ENCODE measurements at regions not wholly inside any gene's neighbourhood (a gene's known extent, or its start where the extent isn't known, plus 50 kb on each side); places are given as distances from the start of the nearest gene placed in this dataset.
"Not testable (repeated sequence)": the region's sequence is repeated elsewhere in the genome, so short reads cannot be mapped to it uniquely, and the experiment has no call there.

DNA sequence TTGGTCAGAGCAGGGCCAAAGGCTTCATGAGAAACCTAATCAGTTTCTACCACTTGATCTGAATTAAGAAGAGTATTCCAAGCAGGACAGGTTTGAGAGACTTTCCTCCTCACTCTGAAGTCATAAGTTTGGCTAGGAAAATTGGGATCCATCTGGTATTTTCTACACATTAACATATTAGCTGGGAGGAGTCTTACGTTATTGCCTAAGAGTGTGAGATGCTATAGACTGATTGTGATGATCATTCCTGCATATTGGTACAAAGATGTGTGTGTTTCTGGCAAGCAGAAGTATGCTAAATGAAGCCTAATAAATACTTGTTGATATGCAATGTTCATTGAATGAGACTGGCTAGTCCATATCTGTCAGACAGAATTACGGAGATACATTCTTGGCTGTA, 73.5 kb upstream of the RASGRP1 start:
- H3K4me1 Mint-ChIP-seq: peaks cover 12% of the 10 kb centered on the region
- DNase-seq: no peak
- H3K4me3 Mint-ChIP-seq: no peak overlapping the region
- no peaks in the 10 kb centered on the region for H3K9me3 Mint-ChIP-seq
- H3K27ac Mint-ChIP-seq: no peak overlapping the region
- peaks cover 3% of the 10 kb centered on the region for H3K27me3 Mint-ChIP-seq (ENCODE audit: low read depth, poor library complexity)
- H3K36me3 Mint-ChIP-seq (ENCODE audit: low read depth): no peaks in the 10 kb centered on the region
- TF ChIP-seq, protein P1, sequence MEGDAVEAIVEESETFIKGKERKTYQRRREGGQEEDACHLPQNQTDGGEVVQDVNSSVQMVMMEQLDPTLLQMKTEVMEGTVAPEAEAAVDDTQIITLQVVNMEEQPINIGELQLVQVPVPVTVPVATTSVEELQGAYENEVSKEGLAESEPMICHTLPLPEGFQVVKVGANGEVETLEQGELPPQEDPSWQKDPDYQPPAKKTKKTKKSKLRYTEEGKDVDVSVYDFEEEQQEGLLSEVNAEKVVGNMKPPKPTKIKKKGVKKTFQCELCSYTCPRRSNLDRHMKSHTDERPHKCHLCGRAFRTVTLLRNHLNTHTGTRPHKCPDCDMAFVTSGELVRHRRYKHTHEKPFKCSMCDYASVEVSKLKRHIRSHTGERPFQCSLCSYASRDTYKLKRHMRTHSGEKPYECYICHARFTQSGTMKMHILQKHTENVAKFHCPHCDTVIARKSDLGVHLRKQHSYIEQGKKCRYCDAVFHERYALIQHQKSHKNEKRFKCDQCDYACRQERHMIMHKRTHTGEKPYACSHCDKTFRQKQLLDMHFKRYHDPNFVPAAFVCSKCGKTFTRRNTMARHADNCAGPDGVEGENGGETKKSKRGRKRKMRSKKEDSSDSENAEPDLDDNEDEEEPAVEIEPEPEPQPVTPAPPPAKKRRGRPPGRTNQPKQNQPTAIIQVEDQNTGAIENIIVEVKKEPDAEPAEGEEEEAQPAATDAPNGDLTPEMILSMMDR (IDR thresholded peaks at IDR 0.05): no peak

DNA sequence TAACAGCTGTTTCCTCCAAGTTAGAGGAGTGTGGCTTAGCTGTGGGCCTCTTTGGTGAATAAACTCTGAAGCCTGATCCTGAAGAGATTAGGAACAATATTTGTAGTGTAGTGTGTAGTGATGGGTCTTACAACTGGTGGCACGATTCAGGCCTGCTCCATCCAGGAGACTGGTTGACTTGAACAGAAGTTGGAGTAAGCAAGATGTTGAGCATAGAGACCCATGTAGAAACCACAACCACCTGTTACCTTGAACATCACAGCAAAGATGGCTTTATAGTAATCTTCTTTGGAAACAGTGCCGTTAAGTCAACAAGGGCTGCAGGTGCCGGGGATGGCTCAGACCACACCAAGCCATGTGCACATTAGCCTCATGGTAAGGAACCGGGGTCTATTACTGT, 74.2 kb upstream of the RASGRP1 start:
- H3K9me3 Mint-ChIP-seq: peaks cover 5% of the 10 kb centered on the region
- H3K36me3 Mint-ChIP-seq (ENCODE audit: low read depth): no peaks in the 10 kb centered on the region
- H3K27me3 Mint-ChIP-seq (ENCODE audit: low read depth, poor library complexity): peaks cover 3% of the 10 kb centered on the region
- TF ChIP-seq, protein P1 (IDR thresholded peaks at IDR 0.05): no peak
- DNase-seq: no peak
- no peak overlapping the region for H3K27ac Mint-ChIP-seq
- peaks cover 12% of the 10 kb centered on the region for H3K4me1 Mint-ChIP-seq
- H3K4me3 Mint-ChIP-seq: no peak overlapping the region

DNA sequence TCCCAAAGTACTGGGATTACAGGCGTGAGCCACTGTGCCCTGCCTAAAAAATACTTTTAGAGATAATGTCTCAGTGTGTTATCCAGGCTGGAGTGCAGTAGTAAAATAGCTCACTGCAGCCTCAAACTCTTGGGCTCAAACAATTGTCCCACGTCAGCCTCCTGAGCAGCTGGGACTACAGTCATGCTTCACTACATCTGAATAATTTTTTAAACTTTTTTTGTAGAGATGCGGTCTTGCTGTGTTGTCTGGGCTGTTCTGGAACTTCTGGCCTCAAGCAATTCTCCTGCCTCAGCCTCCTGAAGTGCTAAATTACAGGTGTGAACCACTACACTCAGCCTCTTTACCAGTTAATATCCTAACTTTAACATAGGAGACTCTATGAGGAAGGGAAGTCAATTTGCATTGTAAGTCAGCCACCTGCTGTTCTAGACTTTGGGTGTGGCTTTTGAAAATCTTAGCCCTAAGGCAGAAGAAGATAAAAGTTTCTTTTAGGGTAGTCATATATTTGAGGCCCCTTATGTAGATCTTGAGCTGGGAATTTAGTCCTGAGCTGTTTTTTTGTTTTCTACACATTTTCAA, 78.2 kb upstream of the RASGRP1 start:
- TF ChIP-seq, protein P1 (IDR thresholded peaks at IDR 0.05): no peak
- no peak for DNase-seq
- H3K27ac Mint-ChIP-seq: no peak overlapping the region
- peaks cover 14% of the 10 kb centered on the region for H3K9me3 Mint-ChIP-seq
- H3K4me1 Mint-ChIP-seq: peaks cover 3% of the 10 kb centered on the region
- H3K36me3 Mint-ChIP-seq (ENCODE audit: low read depth): no peaks in the 10 kb centered on the region
- H3K4me3 Mint-ChIP-seq: no peak overlapping the region
- peaks cover 5% of the 10 kb centered on the region for H3K27me3 Mint-ChIP-seq (ENCODE audit: low read depth, poor library complexity)

DNA sequence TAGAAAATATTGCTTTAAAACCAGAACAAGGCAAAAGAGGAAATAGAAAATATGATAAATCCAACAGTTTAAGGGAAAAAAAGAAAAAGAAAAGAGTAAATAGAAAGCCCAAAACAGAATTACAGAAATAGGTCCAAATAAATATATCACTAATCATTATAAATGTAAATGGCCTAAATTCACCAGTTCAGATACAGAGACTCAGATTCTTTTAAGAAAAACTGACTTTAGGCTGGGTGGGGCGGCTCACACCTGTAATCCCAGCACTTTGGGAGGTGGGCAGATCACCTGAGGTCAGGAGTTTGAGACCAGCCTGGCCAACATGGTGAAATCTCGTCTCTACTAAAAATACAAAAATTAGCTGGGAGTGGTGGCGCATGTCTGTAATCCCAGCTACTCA, 79.7 kb upstream of the RASGRP1 start:
- H3K36me3 Mint-ChIP-seq (ENCODE audit: low read depth); H3K27ac Mint-ChIP-seq; H3K27me3 Mint-ChIP-seq (ENCODE audit: low read depth, poor library complexity); H3K4me3 Mint-ChIP-seq; DNase-seq: not testable (repeated sequence)
- H3K4me1 Mint-ChIP-seq: peaks cover 14% of the 10 kb centered on the region
- H3K9me3 Mint-ChIP-seq: peaks cover 14% of the 10 kb centered on the region

DNA sequence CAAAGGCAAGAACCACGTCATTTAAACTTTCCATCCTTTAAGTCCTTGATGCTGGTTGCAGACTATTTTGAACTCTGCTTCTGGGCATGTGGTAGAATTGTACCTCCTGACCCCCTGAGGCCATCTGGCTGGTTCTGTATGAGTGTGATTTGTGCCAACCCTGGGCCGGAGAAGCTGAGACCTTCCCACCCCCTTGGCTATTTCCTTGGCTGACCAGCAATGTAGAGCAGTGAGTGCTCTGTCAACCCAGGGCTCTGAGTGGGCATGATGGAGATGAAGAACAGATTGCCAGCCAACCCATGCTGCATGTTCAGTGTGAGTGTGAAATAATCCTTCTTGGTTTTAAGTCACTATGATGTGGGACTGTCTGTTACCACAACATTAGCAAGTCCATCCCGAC, 82.1 kb upstream of the RASGRP1 start:
- H3K9me3 Mint-ChIP-seq: peaks cover 18% of the 10 kb centered on the region
- TF ChIP-seq, protein P1 (IDR thresholded peaks at IDR 0.05): no peak
- H3K27ac Mint-ChIP-seq: no peak overlapping the region

DNA sequence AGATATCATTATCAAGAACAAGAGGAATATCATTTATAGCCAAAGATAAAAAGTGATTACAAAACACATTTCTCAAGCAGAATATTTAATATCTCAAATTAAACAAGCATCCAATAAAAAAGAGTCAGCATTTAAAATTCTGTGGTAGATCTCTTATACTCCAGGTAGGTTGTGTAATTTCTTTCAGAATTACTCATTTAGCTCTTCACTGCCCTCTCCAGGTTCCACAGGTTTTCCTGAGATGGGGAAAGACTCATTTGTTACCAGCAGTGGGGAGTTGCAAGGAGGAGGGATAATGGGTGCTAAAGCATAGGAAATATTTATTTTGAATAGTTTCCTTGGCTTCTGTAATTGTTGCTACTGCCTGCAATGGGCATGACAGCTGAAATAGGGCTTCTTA, 83.1 kb upstream of the RASGRP1 start:
- Mint-ChIP-seq H3K9me3 (peaks cover 18% of the 10 kb centered on the region), H3K27ac (no peak overlapping the region), H3K27me3 (ENCODE audit: low read depth, poor library complexity) (peaks cover 5% of the 10 kb centered on the region), H3K4me1 (peaks cover 22% of the 10 kb centered on the region), H3K4me3 (no peak overlapping the region), H3K36me3 (ENCODE audit: low read depth) (no peaks in the 10 kb centered on the region)
- DNase-seq: no peak
- TF ChIP-seq, protein P1 (IDR thresholded peaks at IDR 0.05): peak; percentile 33

More for the DNA sequence above, 82.1 kb upstream of the RASGRP1 start:
- peaks cover 20% of the 10 kb centered on the region for H3K4me1 Mint-ChIP-seq
- no peaks in the 10 kb centered on the region for H3K36me3 Mint-ChIP-seq (ENCODE audit: low read depth)
- DNase-seq: no peak
- peaks cover 5% of the 10 kb centered on the region for H3K27me3 Mint-ChIP-seq (ENCODE audit: low read depth, poor library complexity)
- no peak overlapping the region for H3K4me3 Mint-ChIP-seq

All from nephron progenitor cell (in vitro differentiated cells).